ENCODE measurements at regions not wholly inside any gene's neighbourhood (a gene's known extent, or its start where the extent isn't known, plus 50 kb on each side); places are given as distances from the start of the nearest gene placed in this dataset.
"Not testable (repeated sequence)": the region's sequence is repeated elsewhere in the genome, so short reads cannot be mapped to it uniquely, and the experiment has no call there.

DNA sequence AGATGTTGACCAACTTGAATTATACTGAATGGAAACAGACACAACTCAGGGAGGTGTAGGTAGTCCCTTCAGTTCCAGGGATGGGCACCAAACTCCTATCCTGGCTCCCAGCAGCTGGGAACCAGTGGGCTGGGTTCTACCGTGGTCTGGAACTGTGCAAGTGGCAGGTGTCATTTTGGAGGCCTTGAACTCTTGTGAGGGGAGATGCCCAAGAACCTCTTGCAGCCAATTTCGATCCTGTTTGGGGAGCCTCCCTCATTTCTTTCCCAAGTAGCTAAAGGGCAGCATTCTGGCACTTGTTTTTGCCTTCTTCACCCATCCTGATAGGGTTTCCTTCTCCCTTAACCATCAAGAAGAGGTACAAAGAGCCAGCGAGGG lies 200.2 kb downstream of the ANKRD30B start:
- no peaks in the 10 kb centered on the region for H3K36me3 ChIP-seq (replicated peaks in 1 of 2; ENCODE audit: insufficient read depth in 1 of 2, low read depth in 2 of 2)
- H3K9me3 ChIP-seq: no peaks in the 10 kb centered on the region
- ATAC-seq: no peak
- no peak for DNase-seq
- TF ChIP-seq, protein P1, sequence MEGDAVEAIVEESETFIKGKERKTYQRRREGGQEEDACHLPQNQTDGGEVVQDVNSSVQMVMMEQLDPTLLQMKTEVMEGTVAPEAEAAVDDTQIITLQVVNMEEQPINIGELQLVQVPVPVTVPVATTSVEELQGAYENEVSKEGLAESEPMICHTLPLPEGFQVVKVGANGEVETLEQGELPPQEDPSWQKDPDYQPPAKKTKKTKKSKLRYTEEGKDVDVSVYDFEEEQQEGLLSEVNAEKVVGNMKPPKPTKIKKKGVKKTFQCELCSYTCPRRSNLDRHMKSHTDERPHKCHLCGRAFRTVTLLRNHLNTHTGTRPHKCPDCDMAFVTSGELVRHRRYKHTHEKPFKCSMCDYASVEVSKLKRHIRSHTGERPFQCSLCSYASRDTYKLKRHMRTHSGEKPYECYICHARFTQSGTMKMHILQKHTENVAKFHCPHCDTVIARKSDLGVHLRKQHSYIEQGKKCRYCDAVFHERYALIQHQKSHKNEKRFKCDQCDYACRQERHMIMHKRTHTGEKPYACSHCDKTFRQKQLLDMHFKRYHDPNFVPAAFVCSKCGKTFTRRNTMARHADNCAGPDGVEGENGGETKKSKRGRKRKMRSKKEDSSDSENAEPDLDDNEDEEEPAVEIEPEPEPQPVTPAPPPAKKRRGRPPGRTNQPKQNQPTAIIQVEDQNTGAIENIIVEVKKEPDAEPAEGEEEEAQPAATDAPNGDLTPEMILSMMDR (IDR thresholded peaks at IDR 0.05): no peak
- no peak for TF ChIP-seq POLR2A (IDR thresholded peaks at IDR 0.05)
- no peak overlapping the region for H3K27ac ChIP-seq
- no peaks in the 10 kb centered on the region for H3K4me1 ChIP-seq
- intact Hi-C loops (cut with DNase I): no loop called here
- no peak overlapping the region for H3K4me3 ChIP-seq
- 36 to 43% methylated on average over 3 of the region's 3 CpGs for whole genome bisulfite sequencing, 2 donors
- H3K27me3 ChIP-seq: no peaks in the 10 kb centered on the region

DNA sequence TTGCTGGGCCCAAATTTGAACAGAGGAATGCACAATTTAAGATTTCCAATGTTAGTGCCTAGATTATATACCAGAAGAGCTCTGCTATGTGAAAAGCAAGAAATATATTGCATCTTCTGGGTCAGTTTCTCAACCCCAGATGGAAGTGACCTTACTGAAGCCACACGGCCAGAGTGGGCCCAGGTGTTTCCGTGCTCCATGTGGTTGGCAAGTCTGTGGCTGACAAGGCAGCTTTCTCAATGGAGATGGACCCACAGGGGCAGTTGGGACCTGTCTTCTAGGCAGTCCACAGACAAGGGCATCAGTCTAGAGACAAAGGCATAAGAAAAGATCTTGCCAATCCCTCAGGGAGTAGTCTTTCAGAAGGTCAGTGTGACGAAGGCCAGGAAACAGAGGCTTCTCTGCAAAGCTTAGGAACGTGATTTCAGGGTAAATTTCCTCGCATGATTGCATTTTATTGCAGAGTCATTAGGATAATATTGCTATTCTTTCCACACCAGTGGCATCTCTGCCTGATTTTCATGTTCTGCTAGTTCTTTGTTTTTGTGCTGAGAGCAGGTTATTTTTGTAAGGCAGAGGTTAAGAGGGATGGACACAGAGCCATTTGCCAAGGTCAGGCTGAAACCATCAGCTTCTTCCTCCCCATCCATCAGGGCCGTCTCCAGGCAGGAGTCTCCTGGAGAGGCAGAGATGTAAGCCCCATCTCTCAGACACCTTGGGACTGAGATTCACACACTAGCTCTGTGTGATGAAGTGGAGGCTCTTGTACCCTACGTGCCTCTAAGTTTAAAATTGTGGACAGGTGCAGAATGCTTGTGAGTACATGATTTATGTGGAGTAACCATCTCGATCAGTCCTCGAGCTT lies 202.1 kb downstream of the ANKRD30B start:
- no peaks in the 10 kb centered on the region for H3K27me3 ChIP-seq
- intact Hi-C loops (cut with DNase I): no loop called here
- ATAC-seq (no peak), DNase-seq (no peak)
- no peaks in the 10 kb centered on the region for H3K4me1 ChIP-seq
- no peak overlapping the region for H3K4me3 ChIP-seq
- TF ChIP-seq, protein P1 (IDR thresholded peaks at IDR 0.05): no peak
- no peak for TF ChIP-seq POLR2A (IDR thresholded peaks at IDR 0.05)
- no peaks in the 10 kb centered on the region for H3K36me3 ChIP-seq (replicated peaks in 1 of 2; ENCODE audit: insufficient read depth in 1 of 2, low read depth in 2 of 2)
- no peaks in the 10 kb centered on the region for H3K9me3 ChIP-seq
- H3K27ac ChIP-seq: no peak overlapping the region
- WGBS, 2 donors: 51% methylated on average over 9 of the region's 9 CpGs

DNA sequence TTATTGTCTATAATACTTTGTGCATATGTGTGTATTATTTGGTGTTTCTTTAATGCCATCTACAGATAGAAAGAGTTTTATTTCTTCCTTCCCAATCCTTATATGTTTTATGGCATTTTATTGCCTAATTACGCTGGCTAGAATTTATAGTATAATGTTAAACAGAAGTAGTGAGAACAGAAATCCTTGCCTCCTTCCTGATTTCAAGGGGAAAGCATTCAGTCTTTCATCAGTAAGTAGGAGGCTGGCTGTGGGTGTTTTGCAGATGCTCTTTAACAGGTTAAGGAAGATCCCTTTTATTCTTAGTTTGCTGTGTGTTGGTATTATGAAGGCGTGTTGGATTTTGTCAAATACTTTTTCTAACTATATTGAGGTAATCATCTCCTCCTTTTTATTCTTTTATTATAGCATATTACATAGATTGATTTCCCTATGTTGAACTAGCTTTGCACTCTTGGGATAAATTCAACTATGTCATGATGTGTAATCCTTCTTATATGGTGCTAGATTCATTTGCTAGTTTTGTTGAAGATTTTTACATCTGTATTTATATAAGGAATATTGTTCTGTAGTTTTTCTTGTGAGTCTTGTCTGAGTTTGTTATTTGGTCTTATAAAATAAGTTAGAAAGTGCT lies 204.6 kb downstream of the ANKRD30B start:
- intact Hi-C loops (cut with DNase I): not testable (repeated sequence)
- 45 to 68% methylated on average over 2 of the region's 2 CpGs for WGBS, 2 donors

DNA sequence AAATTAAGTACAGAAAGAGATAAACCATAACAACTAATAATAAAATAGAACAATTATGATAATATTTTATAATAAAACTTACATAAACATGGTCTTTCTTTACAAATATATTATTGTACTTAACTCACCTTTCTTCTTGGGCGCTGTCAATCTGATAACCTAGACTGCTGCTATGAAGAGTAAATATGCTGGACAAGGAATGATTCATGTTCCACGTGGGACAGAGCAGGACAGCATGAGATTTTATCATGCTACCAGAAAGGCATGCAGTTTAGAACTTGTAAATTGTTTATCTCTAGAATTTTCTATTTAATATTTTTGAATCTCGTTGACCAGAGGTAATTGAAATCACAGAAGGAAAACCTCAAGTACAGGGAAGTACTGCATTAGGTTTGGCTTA lies 210.7 kb downstream of the ANKRD30B start:
- DNase-seq (no peak), ATAC-seq (no peak)
- H3K4me3 ChIP-seq: no peak overlapping the region
- H3K9me3 ChIP-seq: no peaks in the 10 kb centered on the region
- H3K36me3 ChIP-seq (replicated peaks in 1 of 2; ENCODE audit: insufficient read depth in 1 of 2, low read depth in 2 of 2): no peaks in the 10 kb centered on the region
- no peaks in the 10 kb centered on the region for H3K4me1 ChIP-seq
- 42 to 46% methylated on average over 3 of the region's 3 CpGs for WGBS, 2 donors
- TF ChIP-seq POLR2A (IDR thresholded peaks at IDR 0.05): no peak
- TF ChIP-seq, protein P1 (IDR thresholded peaks at IDR 0.05): no peak
- intact Hi-C loops (cut with DNase I): no loop called here
- H3K27me3 ChIP-seq: no peaks in the 10 kb centered on the region
- no peak overlapping the region for H3K27ac ChIP-seq

More for the DNA sequence above, 204.6 kb downstream of the ANKRD30B start:
- not testable (repeated sequence) for H3K9me3 ChIP-seq; H3K36me3 ChIP-seq (replicated peaks in 1 of 2; ENCODE audit: insufficient read depth in 1 of 2, low read depth in 2 of 2); H3K4me3 ChIP-seq; ATAC-seq; H3K27ac ChIP-seq; H3K4me1 ChIP-seq; H3K27me3 ChIP-seq; DNase-seq

DNA sequence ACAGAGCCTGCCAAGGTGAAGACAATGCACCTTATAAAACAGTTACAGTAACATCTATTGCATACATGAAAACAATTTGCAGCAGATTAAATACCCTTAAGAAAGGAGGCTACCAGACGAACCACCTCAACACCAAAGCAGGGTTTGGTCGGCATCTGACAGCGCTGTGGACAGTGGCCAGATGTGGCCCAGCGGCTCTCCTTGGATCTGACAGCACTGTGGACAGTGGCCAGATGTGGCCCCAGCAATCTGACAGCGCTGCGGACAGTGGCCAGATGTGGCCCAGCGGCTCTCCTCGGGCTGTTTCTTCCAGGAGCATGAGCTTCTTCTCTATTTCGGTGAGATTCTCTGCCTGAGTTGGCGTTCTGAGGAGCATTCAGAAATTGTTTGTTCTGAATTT lies 211.6 kb downstream of the ANKRD30B start:
- no peak for DNase-seq

More for the DNA sequence above, 211.6 kb downstream of the ANKRD30B start:
- no peaks in the 10 kb centered on the region for H3K27me3 ChIP-seq
- H3K9me3 ChIP-seq: no peaks in the 10 kb centered on the region
- H3K36me3 ChIP-seq (replicated peaks in 1 of 2; ENCODE audit: insufficient read depth in 1 of 2, low read depth in 2 of 2): no peaks in the 10 kb centered on the region
- TF ChIP-seq, protein P1 (IDR thresholded peaks at IDR 0.05): no peak
- TF ChIP-seq POLR2A (IDR thresholded peaks at IDR 0.05): no peak
- no peaks in the 10 kb centered on the region for H3K4me1 ChIP-seq
- no peak for ATAC-seq
- no peak overlapping the region for H3K4me3 ChIP-seq
- H3K27ac ChIP-seq: no peak overlapping the region
- WGBS, 2 donors: 57 to 72% methylated on average over 10 of the region's 10 CpGs
- intact Hi-C loops (cut with DNase I): no loop called here
